ENCODE measurements at regions not wholly inside any gene's neighbourhood (a gene's known extent, or its start where the extent isn't known, plus 50 kb on each side); places are given as distances from the start of the nearest gene placed in this dataset.
"Not testable (repeated sequence)": the region's sequence is repeated elsewhere in the genome, so short reads cannot be mapped to it uniquely, and the experiment has no call there.

DNA sequence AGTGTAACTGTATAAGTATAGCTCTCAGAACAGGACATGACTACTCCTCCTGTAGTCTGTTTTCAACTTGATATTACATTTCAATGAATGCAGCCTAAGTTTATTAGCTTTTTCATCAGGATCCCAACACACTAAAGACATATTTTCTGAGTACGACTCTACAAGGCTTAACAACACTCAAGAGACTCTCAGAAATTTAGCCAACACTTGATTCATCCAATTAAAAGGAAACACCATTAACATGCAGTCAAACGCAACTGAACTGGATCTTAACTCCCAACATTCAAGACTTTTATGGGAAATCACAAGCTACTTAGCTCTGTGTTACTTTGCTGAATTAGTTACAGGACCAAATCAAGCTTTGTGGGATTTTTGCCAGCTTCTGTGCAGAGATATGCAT, 65.2 kb upstream of the SGIP1 start:
- DNase-seq (no peak), ATAC-seq (peak; percentile 75)
- Histone ChIP-seq H3K9me3 (no peaks in the 10 kb centered on the region), H3K36me3 (no peaks in the 10 kb centered on the region), H3K27me3 (no peaks in the 10 kb centered on the region), H3K4me3 (no peak overlapping the region), H3K4me1 (no peaks in the 10 kb centered on the region), H3K27ac (no peak overlapping the region)
- intact Hi-C loops (cut with DNase I) = no loop called here
- TF ChIP-seq, protein P1, sequence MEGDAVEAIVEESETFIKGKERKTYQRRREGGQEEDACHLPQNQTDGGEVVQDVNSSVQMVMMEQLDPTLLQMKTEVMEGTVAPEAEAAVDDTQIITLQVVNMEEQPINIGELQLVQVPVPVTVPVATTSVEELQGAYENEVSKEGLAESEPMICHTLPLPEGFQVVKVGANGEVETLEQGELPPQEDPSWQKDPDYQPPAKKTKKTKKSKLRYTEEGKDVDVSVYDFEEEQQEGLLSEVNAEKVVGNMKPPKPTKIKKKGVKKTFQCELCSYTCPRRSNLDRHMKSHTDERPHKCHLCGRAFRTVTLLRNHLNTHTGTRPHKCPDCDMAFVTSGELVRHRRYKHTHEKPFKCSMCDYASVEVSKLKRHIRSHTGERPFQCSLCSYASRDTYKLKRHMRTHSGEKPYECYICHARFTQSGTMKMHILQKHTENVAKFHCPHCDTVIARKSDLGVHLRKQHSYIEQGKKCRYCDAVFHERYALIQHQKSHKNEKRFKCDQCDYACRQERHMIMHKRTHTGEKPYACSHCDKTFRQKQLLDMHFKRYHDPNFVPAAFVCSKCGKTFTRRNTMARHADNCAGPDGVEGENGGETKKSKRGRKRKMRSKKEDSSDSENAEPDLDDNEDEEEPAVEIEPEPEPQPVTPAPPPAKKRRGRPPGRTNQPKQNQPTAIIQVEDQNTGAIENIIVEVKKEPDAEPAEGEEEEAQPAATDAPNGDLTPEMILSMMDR (IDR thresholded peaks at IDR 0.05) = no peak

DNA sequence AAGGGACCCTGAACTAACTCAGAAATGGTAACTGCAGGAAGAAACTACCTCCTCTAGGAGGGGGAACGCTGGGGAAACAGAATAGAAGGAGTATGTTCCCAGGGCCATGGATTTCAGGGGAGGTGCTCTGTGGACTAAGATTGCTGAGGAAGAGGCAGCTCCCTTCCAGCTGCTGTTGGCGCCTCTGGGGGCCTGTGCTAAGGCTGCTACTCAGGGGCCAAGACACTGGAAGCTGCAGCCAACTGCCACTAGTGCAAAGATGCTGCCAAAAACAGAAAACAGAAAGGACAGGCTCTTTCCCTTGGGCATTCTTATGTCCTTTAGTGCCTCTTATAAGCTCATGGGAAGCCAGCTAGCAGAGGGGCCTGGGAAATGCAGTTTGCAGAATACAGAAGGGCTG, 58.0 kb upstream of the SGIP1 start:
- H3K27ac ChIP-seq = no peak overlapping the region
- no peaks in the 10 kb centered on the region for H3K36me3 ChIP-seq
- intact Hi-C loops (cut with DNase I) = no loop called here
- no peaks in the 10 kb centered on the region for H3K27me3 ChIP-seq
- DNase-seq (no peak), ATAC-seq (no peak)
- no peak overlapping the region for H3K4me3 ChIP-seq
- TF ChIP-seq, protein P1 (IDR thresholded peaks at IDR 0.05) = no peak
- H3K4me1 ChIP-seq = no peaks in the 10 kb centered on the region
- peaks cover 0 to 3% of the 10 kb centered on the region in 2 donors for H3K9me3 ChIP-seq

DNA sequence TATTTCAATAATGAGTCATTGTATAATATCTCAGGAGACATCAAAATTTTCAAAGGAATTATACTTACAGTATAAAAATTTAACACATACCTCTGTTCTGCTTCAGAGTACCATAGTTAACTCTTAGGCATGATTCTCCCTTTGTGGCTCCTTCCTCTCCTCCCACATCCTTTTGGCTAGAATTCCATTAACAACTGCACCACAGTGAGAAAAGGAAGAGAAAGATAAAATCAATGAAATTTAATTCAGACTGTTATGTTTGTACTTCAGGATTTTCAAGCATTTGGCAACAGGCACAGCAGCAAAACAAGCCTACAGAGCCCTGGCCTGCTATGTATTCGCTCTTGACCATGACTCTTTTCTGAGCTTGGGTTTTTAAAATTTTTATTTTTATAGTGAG, 57.2 kb upstream of the SGIP1 start:
- ATAC-seq = no peak
- intact Hi-C loops (cut with DNase I) = no loop called here
- TF ChIP-seq, protein P1 (IDR thresholded peaks at IDR 0.05) = no peak

DNA sequence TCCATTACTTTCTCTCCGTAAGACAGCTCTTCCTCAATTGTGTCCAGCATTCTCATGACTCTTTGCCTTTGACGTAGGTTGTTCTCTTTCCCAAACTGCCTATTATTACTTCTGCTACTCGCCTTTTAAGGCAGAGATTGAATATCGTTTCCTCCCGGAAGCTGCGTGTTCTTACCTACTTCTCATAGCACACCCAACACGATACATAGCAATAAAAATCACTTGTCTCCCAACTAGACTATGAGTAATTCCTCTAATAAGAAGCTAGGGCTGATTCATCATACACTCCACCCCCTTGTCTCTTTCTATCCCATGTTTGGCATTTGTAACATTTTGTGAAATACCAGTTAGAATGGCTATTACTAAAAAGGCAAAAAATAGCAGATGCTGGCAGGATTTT, 55.8 kb upstream of the SGIP1 start:
- DNase-seq = no peak
- intact Hi-C loops (cut with DNase I) = no loop called here
- H3K4me3 ChIP-seq = no peak overlapping the region
- H3K27ac ChIP-seq = no peak overlapping the region
- ATAC-seq = no peak
- peaks cover 0 to 3% of the 10 kb centered on the region in 2 donors for H3K9me3 ChIP-seq
- TF ChIP-seq, protein P1 (IDR thresholded peaks at IDR 0.05) = no peak
- no peaks in the 10 kb centered on the region for H3K36me3 ChIP-seq
- no peaks in the 10 kb centered on the region for H3K4me1 ChIP-seq
- H3K27me3 ChIP-seq = no peaks in the 10 kb centered on the region

More for the DNA sequence above, 57.2 kb upstream of the SGIP1 start:
- Histone ChIP-seq H3K27ac (no peak overlapping the region), H3K36me3 (no peaks in the 10 kb centered on the region), H3K27me3 (no peaks in the 10 kb centered on the region), H3K9me3 (peaks cover 0 to 3% of the 10 kb centered on the region in 2 donors), H3K4me3 (no peak overlapping the region), H3K4me1 (no peaks in the 10 kb centered on the region)
- DNase-seq = no peak

DNA sequence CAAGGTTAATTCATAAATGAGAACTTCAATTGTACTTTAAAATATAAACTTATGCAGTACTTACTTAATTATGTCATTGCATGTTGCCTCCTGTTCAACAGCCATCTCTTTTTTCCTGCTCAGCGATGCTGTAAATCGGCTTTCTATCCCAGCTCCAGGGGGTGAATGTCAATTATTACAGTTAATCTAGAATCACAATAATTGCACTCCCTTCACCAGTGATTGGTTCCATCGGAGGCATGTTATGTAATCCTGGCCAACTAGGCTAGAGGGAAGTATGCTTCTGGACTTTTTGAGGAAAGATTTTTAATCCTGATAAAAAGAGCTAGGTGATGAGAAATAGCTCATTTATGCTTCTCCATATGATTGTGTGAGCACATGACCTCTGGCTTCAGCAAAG, 53.8 kb upstream of the SGIP1 start:
- no peaks in the 10 kb centered on the region for H3K27me3 ChIP-seq
- no peaks in the 10 kb centered on the region for H3K36me3 ChIP-seq
- TF ChIP-seq, protein P1 (IDR thresholded peaks at IDR 0.05) = no peak
- H3K9me3 ChIP-seq = peaks cover 0 to 3% of the 10 kb centered on the region in 2 donors
- intact Hi-C loops (cut with DNase I) = no loop called here
- H3K4me3 ChIP-seq = no peak overlapping the region
- H3K4me1 ChIP-seq = no peaks in the 10 kb centered on the region
- no peak for ATAC-seq
- no peak for DNase-seq
- no peak overlapping the region for H3K27ac ChIP-seq

DNA sequence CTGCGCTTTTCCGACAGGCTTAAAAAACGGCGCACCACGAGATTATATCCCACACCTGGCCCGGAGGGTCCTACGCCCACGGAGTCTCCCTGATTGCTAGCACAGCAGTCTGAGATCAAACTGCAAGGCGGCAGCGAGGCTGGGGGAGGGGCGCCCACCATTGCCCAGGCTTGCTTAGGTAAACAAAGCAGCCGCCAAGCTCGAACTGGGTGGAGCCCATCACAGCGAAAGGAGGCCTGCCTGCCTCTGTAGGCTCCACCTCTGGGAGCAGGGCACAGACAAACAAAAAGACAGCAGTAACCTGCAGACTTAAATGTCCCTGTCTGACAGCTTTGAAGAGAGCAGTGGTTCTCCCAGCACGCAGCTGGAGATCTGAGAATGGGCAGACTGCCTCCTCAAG, 52.7 kb upstream of the SGIP1 start:
- H3K36me3 ChIP-seq; H3K27me3 ChIP-seq; H3K27ac ChIP-seq; H3K9me3 ChIP-seq; ATAC-seq; H3K4me3 ChIP-seq; intact Hi-C loops (cut with DNase I); H3K4me1 ChIP-seq; DNase-seq: not testable (repeated sequence)
